GM18498 (cell line): ENCODE measurements at regions not wholly inside any gene's neighbourhood (a gene's known extent, or its start where the extent isn't known, plus 50 kb on each side); places are given as distances from the start of the nearest gene placed in this dataset.
"Not testable (repeated sequence)": the region's sequence is repeated elsewhere in the genome, so short reads cannot be mapped to it uniquely, and the experiment has no call there.

Experiments used
- ATAC-seq: cut with Tn5 transposase; IDR thresholded peaks from one replicate; pipeline ENCODE4 v1.9.1; 2021; ENCODE audit warnings: mild to moderate bottlenecking, moderate library complexity; ENCODE audit not compliant: unreplicated experiment

GRCh38 chr7:136134503-136134902, 157.3 kb upstream of the MTPN start:
- no peak for ATAC-seq

GRCh38 chr7:136133551-136133950, 156.4 kb upstream of the MTPN start:
- no peak for ATAC-seq

- ATAC-seq = no peak
Observed at GRCh38 chr7:136131304-136131630, 154.1 kb upstream of the MTPN start.

GRCh38 chr7:136130511-136131303, 153.5 kb upstream of the MTPN start:
- ATAC-seq = no peak

- ATAC-seq = no peak
Observed at GRCh38 chr7:136128050-136128449, 150.9 kb upstream of the MTPN start.

- no peak for ATAC-seq
Observed at GRCh38 chr7:136123352-136123751, 146.2 kb upstream of the MTPN start.

- no peak for ATAC-seq
Observed at GRCh38 chr7:136122026-136122425, 144.9 kb upstream of the MTPN start.

- no peak for ATAC-seq
Observed at GRCh38 chr7:136117539-136117938, 140.4 kb upstream of the MTPN start.

GRCh38 chr7:136116186-136116585, 139.0 kb upstream of the MTPN start:
- no peak for ATAC-seq

- ATAC-seq = peak; percentile 99
Observed at GRCh38 chr7:136114966-136115762, 138.0 kb upstream of the MTPN start.

- ATAC-seq = not testable (repeated sequence)
Observed at GRCh38 chr7:136114467-136114866, 137.3 kb upstream of the MTPN start.

- not testable (repeated sequence) for ATAC-seq
Observed at GRCh38 chr7:136109037-136109436, 131.9 kb upstream of the MTPN start.

- no peak for ATAC-seq
Observed at GRCh38 chr7:136105191-136105590, 128.0 kb upstream of the MTPN start.

GRCh38 chr7:136104269-136104603, 127.1 kb upstream of the MTPN start:
- ATAC-seq = no peak

GRCh38 chr7:136103545-136104268, 126.5 kb upstream of the MTPN start:
- ATAC-seq = no peak

GRCh38 chr7:136102881-136103280, 125.7 kb upstream of the MTPN start:
- ATAC-seq = no peak

GRCh38 chr7:136092714-136093113, 115.6 kb upstream of the MTPN start:
- ATAC-seq = not testable (repeated sequence)

GRCh38 chr7:136087881-136088280, 110.7 kb upstream of the MTPN start:
- no peak for ATAC-seq

- ATAC-seq = peak; percentile 94
Observed at GRCh38 chr7:136086712-136087111, 109.6 kb upstream of the MTPN start.

- ATAC-seq = no peak
Observed at GRCh38 chr7:136079934-136080333, 102.8 kb upstream of the MTPN start.

- ATAC-seq = no peak
Observed at GRCh38 chr7:136079478-136079892, 102.3 kb upstream of the MTPN start.

GRCh38 chr7:136079066-136079465, 101.9 kb upstream of the MTPN start:
- no peak for ATAC-seq
